PC-9 (cell line): ENCODE measurements at regions not wholly inside any gene's neighbourhood (a gene's known extent, or its start where the extent isn't known, plus 50 kb on each side); places are given as distances from the start of the nearest gene placed in this dataset.

ENCODE experiments used
- BruUV-seq: library from RNA; stranded (reverse); fragments of 400-500 nt; replicated peaks from 2 replicates; lab custom pipeline; 2021; lab: Mats Ljungman, UMichigan
- CTCF ChIA-PET: fragments of 300-600 bp; sonication (Branson Sonifier 250); formaldehyde crosslinking; loops from one replicate; lab custom pipeline; 2022; ENCODE audit warnings: antibody characterized with exemption; lab: Charles Lee
- POLR2A ChIA-PET: fragments of 300-600 bp; sonication (Branson Sonifier 250); formaldehyde crosslinking; loops from one replicate; lab custom pipeline; 2022; ENCODE audit warnings: antibody characterized with exemption; ENCODE audit not compliant: unreplicated experiment; lab: Charles Lee
- DNase-seq, 2 experiments: peaks; one replicate each; pipeline versions ENCODE4 v3.0.0 to v3.0.0-alpha.2; 2015 to 2022; ENCODE audit warnings: mixed read lengths in 1 of 2
- H2AFZ ChIP-seq: fragments of 200-600 bp; sonication (generic); 2 replicates; pipeline ENCODE4 v1.8.1; 2017; ENCODE audit warnings: antibody characterized with exemption
- H3F3A ChIP-seq: fragments of 200-600 bp; sonication (generic); 2 replicates; pipeline ENCODE4 v1.8.1; 2017; ENCODE audit warnings: antibody characterized with exemption, mild to moderate bottlenecking, low read depth; ENCODE audit not compliant: insufficient read depth
- H3K27ac ChIP-seq: fragments of 200-600 bp; sonication (generic); 2 replicates; pipeline ENCODE4 v1.6.1; 2016; ENCODE audit warnings: mixed run types
- H3K27me3 ChIP-seq: fragments of 200-600 bp; sonication (generic); 2 replicates; pipeline ENCODE4 v1.6.1; 2016; ENCODE audit warnings: low read depth, mixed run types; ENCODE audit not compliant: insufficient read depth
- H3K36me3 ChIP-seq: fragments of 200-600 bp; sonication (generic); 2 replicates; pipeline ENCODE4 v1.6.1; 2016; ENCODE audit warnings: low read depth, mixed run types
- H3K4me1 ChIP-seq: fragments of 200-600 bp; sonication (generic); replicated peaks from 2 replicates; pipeline ENCODE4 v1.6.1; 2016; ENCODE audit warnings: mixed run types; ENCODE audit not compliant: insufficient read depth
- H3K4me2 ChIP-seq: fragments of 200-600 bp; sonication (generic); 2 replicates; pipeline ENCODE4 v1.6.1; 2017; ENCODE audit warnings: mixed run types
- H3K4me3 ChIP-seq: fragments of 200-600 bp; sonication (generic); 2 replicates; pipeline ENCODE4 v1.6.1; 2016; ENCODE audit warnings: mixed run types
- H3K79me2 ChIP-seq: fragments of 200-600 bp; sonication (generic); 2 replicates; pipeline ENCODE4 v1.6.1; 2017; ENCODE audit warnings: low read depth, mixed run types
- H3K9me2 ChIP-seq: fragments of 200-600 bp; sonication (generic); 2 replicates; pipeline ENCODE4 v1.8.1; 2017; ENCODE audit warnings: mild to moderate bottlenecking; ENCODE audit not compliant: insufficient read depth
- H3K9me3 ChIP-seq: fragments of 200-600 bp; sonication (generic); 2 replicates; pipeline ENCODE4 v1.8.1; 2016; ENCODE audit warnings: low read depth; ENCODE audit not compliant: insufficient read depth
- H4K20me1 ChIP-seq: fragments of 200-600 bp; sonication (generic); 2 replicates; pipeline ENCODE4 v1.8.1; 2017; ENCODE audit not compliant: insufficient read depth
- CTCF ChIP-seq: fragments of 200-600 bp; sonication (generic); conservative IDR thresholded peaks from 2 replicates; pipeline ENCODE4 v1.6.1; 2017; ENCODE audit warnings: mixed run types, antibody characterized with exemption, mild to moderate bottlenecking, moderate library complexity
- EZH2 ChIP-seq: fragments of 200-600 bp; sonication (generic); IDR thresholded peaks from 2 replicates; pipeline ENCODE4 v1.8.0; 2017; ENCODE audit warnings: antibody characterized with exemption, low read depth
- intact Hi-C: fragments of 100-400 bp; cut with micrococcal nuclease; formaldehyde crosslinking; loops from one replicate; pipeline ENCODE4 v1.10.0; 2022; ENCODE audit not compliant: unreplicated experiment

GRCh38 chr12:87760943-87761342, 268.3 kb downstream of the C12orf50 start:
- H3K27ac ChIP-seq, result no peak overlapping the region
- H3K9me3 ChIP-seq, result no peaks in the 10 kb centered on the region
- TF ChIP-seq EZH2, result no peak
- H2AFZ ChIP-seq, result no peak overlapping the region
- no peaks in the 10 kb centered on the region for H3K4me1 ChIP-seq
- BruUV-seq, result no TSS peak
- DNase-seq, result no peak
- H3K4me2 ChIP-seq, result no peak overlapping the region
- H3K27me3 ChIP-seq, result no peaks in the 10 kb centered on the region
- no peaks in the 10 kb centered on the region for H3K79me2 ChIP-seq
- H3K9me2 ChIP-seq, result no peaks in the 10 kb centered on the region
- intact Hi-C loops, result no loop called here
- H3K36me3 ChIP-seq, result no peaks in the 10 kb centered on the region
- ChIA-PET POLR2A (no interaction called here), CTCF (no interaction called here)
- H4K20me1 ChIP-seq, result no peaks in the 10 kb centered on the region
- no peaks in the 10 kb centered on the region for H3F3A ChIP-seq
- H3K4me3 ChIP-seq, result no peak overlapping the region

GRCh38 chr12:87758271-87758670, 270.9 kb downstream of the C12orf50 start:
- intact Hi-C loops, result no loop called here

GRCh38 chr12:87756721-87757120, 272.5 kb downstream of the C12orf50 start:
- no peaks in the 10 kb centered on the region for H3K9me2 ChIP-seq
- H3K79me2 ChIP-seq, result no peaks in the 10 kb centered on the region
- TF ChIP-seq EZH2 (no peak), CTCF (no peak)
- CTCF ChIA-PET, result no interaction called here
- no peaks in the 10 kb centered on the region for H3K27me3 ChIP-seq
- no peaks in the 10 kb centered on the region for H3K9me3 ChIP-seq
- no peak for DNase-seq
- POLR2A ChIA-PET, result no interaction called here
- H3K4me3 ChIP-seq, result no peak overlapping the region
- intact Hi-C loops, result no loop called here
- H3K4me1 ChIP-seq, result no peaks in the 10 kb centered on the region
- H2AFZ ChIP-seq, result no peak overlapping the region
- H3K36me3 ChIP-seq, result no peaks in the 10 kb centered on the region
- no peaks in the 10 kb centered on the region for H3F3A ChIP-seq
- no TSS peak for BruUV-seq
- no peaks in the 10 kb centered on the region for H4K20me1 ChIP-seq
- no peak overlapping the region for H3K4me2 ChIP-seq
- no peak overlapping the region for H3K27ac ChIP-seq

More at GRCh38 chr12:87758271-87758670, 270.9 kb downstream of the C12orf50 start:
- CTCF ChIA-PET, result no interaction called here
- no peaks in the 10 kb centered on the region for H3F3A ChIP-seq
- H3K4me3 ChIP-seq, result no peak overlapping the region
- no peaks in the 10 kb centered on the region for H3K79me2 ChIP-seq
- no peak overlapping the region for H2AFZ ChIP-seq
- DNase-seq, result no peak
- POLR2A ChIA-PET, result no interaction called here
- BruUV-seq, result no TSS peak
- no peaks in the 10 kb centered on the region for H3K9me3 ChIP-seq
- no peaks in the 10 kb centered on the region for H3K4me1 ChIP-seq
- no peaks in the 10 kb centered on the region for H3K27me3 ChIP-seq
- TF ChIP-seq EZH2, result no peak
- no peak for TF ChIP-seq CTCF
- no peaks in the 10 kb centered on the region for H3K36me3 ChIP-seq
- H3K4me2 ChIP-seq, result no peak overlapping the region
- H3K9me2 ChIP-seq, result no peaks in the 10 kb centered on the region
- no peak overlapping the region for H3K27ac ChIP-seq
- H4K20me1 ChIP-seq, result no peaks in the 10 kb centered on the region

GRCh38 chr12:87756111-87756510, 273.1 kb downstream of the C12orf50 start:
- no peaks in the 10 kb centered on the region for H4K20me1 ChIP-seq
- no peak overlapping the region for H3K4me3 ChIP-seq
- no peaks in the 10 kb centered on the region for H3K36me3 ChIP-seq
- H3K27me3 ChIP-seq, result no peaks in the 10 kb centered on the region
- no peak overlapping the region for H3K4me2 ChIP-seq
- no peaks in the 10 kb centered on the region for H3K4me1 ChIP-seq
- H3K9me3 ChIP-seq, result no peaks in the 10 kb centered on the region
- ChIA-PET POLR2A (no interaction called here), CTCF (no interaction called here)
- no peak for DNase-seq
- no peak for TF ChIP-seq CTCF
- TF ChIP-seq EZH2, result no peak
- no TSS peak for BruUV-seq
- no peak overlapping the region for H2AFZ ChIP-seq
- H3K79me2 ChIP-seq, result no peaks in the 10 kb centered on the region
- H3K9me2 ChIP-seq, result no peaks in the 10 kb centered on the region
- H3K27ac ChIP-seq, result no peak overlapping the region
- intact Hi-C loops, result no loop called here
- no peaks in the 10 kb centered on the region for H3F3A ChIP-seq
